CD4-positive, CD25-positive, alpha-beta regulatory T cell (primary cell): ENCODE measurements at regions not wholly inside any gene's neighbourhood (a gene's known extent, or its start where the extent isn't known, plus 50 kb on each side); places are given as distances from the start of the nearest gene placed in this dataset.

Experiments
- ATAC-seq, 2 donors: fragments of 150-1000 bp; cut with Tn5 transposase; one replicate each; pipeline ENCODE4 v1.10.0; 2021; ENCODE audit warnings: low read depth in 2 of 2, moderate number of reproducible peaks in 2 of 2, moderate library complexity in 1 of 2
- DNase-seq, 3 donors: peaks; one replicate each; pipeline versions ENCODE4 v3.0.0 to v3.0.0-alpha.2; 2012 to 2022; ENCODE audit warnings: mixed read lengths in 1 of 3
- H3K27ac ChIP-seq: one replicate; pipeline ENCODE4 v1.7.0; 2013; ENCODE audit warnings: mild to moderate bottlenecking, low read length; ENCODE audit not compliant: insufficient read depth, poor library complexity, severe bottlenecking
- H3K27me3 ChIP-seq: one replicate; pipeline ENCODE4 v1.7.0; 2013; ENCODE audit warnings: low read length; ENCODE audit not compliant: control insufficient read depth, insufficient read depth
- H3K36me3 ChIP-seq: one replicate; pipeline ENCODE4 v1.7.0; 2013; ENCODE audit warnings: mild to moderate bottlenecking, low read length, moderate library complexity; ENCODE audit not compliant: control insufficient read depth, insufficient read depth
- H3K4me1 ChIP-seq: 2 replicates; pipeline ENCODE4 v1.7.0; 2013; ENCODE audit warnings: mild to moderate bottlenecking, low read length; ENCODE audit not compliant: insufficient read depth, control insufficient read depth, poor library complexity, severe bottlenecking
- H3K4me3 ChIP-seq: one replicate; pipeline ENCODE4 v1.7.0; 2013; ENCODE audit warnings: low read depth, mild to moderate bottlenecking, low read length, moderate library complexity
- H3K9me3 ChIP-seq, 2 experiments: 1 replicate in 1 of 2; 2 replicates in 1 of 2; pipeline ENCODE4 v1.7.0; 2013; ENCODE audit warnings: low read length in 2 of 2, mild to moderate bottlenecking in 1 of 2, moderate library complexity in 1 of 2; ENCODE audit not compliant: control insufficient read depth in 2 of 2
- H3K27ac Mint-ChIP-seq, 3 donors: one replicate each; pipeline ENCODE4 v1.8.0; 2020 to 2022; ENCODE audit warnings: mild to moderate bottlenecking in 3 of 3, mixed read lengths in 3 of 3, moderate library complexity in 2 of 3
- H3K27me3 Mint-ChIP-seq: one replicate; pipeline ENCODE4 v1.8.0; 2022; ENCODE audit warnings: mild to moderate bottlenecking, mixed read lengths
- H3K36me3 Mint-ChIP-seq: one replicate; pipeline ENCODE4 v1.8.0; 2020; ENCODE audit warnings: mixed read lengths
- H3K4me1 Mint-ChIP-seq, 4 donors: one replicate each; pipeline ENCODE4 v1.8.0; 2020 to 2022; ENCODE audit warnings: mixed read lengths in 4 of 4, mild to moderate bottlenecking in 1 of 4
- H3K4me3 Mint-ChIP-seq, 4 donors: one replicate each; pipeline ENCODE4 v1.8.0; 2020 to 2022; ENCODE audit warnings: mild to moderate bottlenecking in 4 of 4, mixed read lengths in 4 of 4, moderate library complexity in 3 of 4
- H3K9me3 Mint-ChIP-seq, 7 donors: one replicate each; pipeline ENCODE4 v1.8.0; 2020 to 2022; ENCODE audit warnings: mixed read lengths in 7 of 7, mild to moderate bottlenecking in 3 of 7, moderate library complexity in 2 of 7

- ATAC-seq (no peak), DNase-seq (no peak)
- Histone ChIP-seq H3K27me3 (no peaks in the 10 kb centered on the region), H3K4me3 (no peak overlapping the region), H3K4me1 (no peaks in the 10 kb centered on the region), H3K9me3 (peaks cover 4 to 5% of the 10 kb centered on the region in 2 experiments), H3K36me3 (no peaks in the 10 kb centered on the region), H3K27ac (no peak overlapping the region)
- Mint-ChIP-seq H3K4me3 (no peak overlapping the region), H3K36me3 (no peaks in the 10 kb centered on the region), H3K4me1 (no peaks in the 10 kb centered on the region), H3K27me3 (no peaks in the 10 kb centered on the region), H3K9me3 (peaks cover 3 to 27% (median 7%) of the 10 kb centered on the region in 7 donors), H3K27ac (no peak overlapping the region)
Measured at GRCh38 chr18:39730606-39731005, 2165.0 kb upstream of the CELF4 start.

GRCh38 chr18:39724652-39725051 is 2159.1 kb upstream of the CELF4 start:
- DNase-seq: no peak
- H3K27ac Mint-ChIP-seq: no peak overlapping the region
- H3K36me3 Mint-ChIP-seq: no peaks in the 10 kb centered on the region
- H3K36me3 ChIP-seq: no peaks in the 10 kb centered on the region
- no peaks in the 10 kb centered on the region for H3K4me1 ChIP-seq
- no peaks in the 10 kb centered on the region for H3K27me3 Mint-ChIP-seq
- no peak overlapping the region for H3K4me3 Mint-ChIP-seq
- no peaks in the 10 kb centered on the region for H3K27me3 ChIP-seq
- no peaks in the 10 kb centered on the region for H3K4me1 Mint-ChIP-seq
- H3K4me3 ChIP-seq: no peak overlapping the region
- peaks cover 0 to 2% of the 10 kb centered on the region in 2 experiments for H3K9me3 ChIP-seq
- no peak for ATAC-seq
- no peak overlapping the region for H3K27ac ChIP-seq
- H3K9me3 Mint-ChIP-seq: peaks cover 1 to 10% (median 3%) of the 10 kb centered on the region in 7 donors

DNA sequence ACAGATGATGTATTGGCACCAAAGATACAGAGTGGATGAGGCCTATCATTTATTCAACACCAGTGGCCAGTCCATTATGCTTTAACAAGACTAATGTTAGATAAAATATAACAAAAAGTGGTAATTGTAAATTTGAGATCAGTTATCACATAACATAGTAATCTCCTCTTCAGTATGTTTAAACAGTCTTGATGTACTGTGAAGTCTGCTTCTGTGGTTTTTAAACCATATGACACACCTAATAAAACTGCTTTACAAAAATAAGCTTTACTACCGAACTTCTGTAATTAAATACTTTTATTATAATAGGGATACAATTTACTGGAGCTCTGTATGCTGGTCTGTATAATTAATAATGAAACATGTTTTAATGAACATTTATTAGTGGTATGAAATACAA is 2156.1 kb upstream of the CELF4 start:
- Histone ChIP-seq H3K27me3 (no peaks in the 10 kb centered on the region), H3K4me1 (no peaks in the 10 kb centered on the region), H3K4me3 (no peak overlapping the region), H3K9me3 (peaks cover 0 to 2% of the 10 kb centered on the region in 2 experiments), H3K36me3 (no peaks in the 10 kb centered on the region), H3K27ac (no peak overlapping the region)
- DNase-seq (no peak), ATAC-seq (no peak)
- no peaks in the 10 kb centered on the region for H3K27me3 Mint-ChIP-seq
- peaks cover 2 to 20% (median 4%) of the 10 kb centered on the region in 7 donors for H3K9me3 Mint-ChIP-seq
- H3K36me3 Mint-ChIP-seq: no peaks in the 10 kb centered on the region
- H3K4me3 Mint-ChIP-seq: no peak overlapping the region
- no peaks in the 10 kb centered on the region for H3K4me1 Mint-ChIP-seq
- H3K27ac Mint-ChIP-seq: no peak overlapping the region

GRCh38 chr18:39713961-39714360 is 2148.4 kb upstream of the CELF4 start:
- H3K9me3 Mint-ChIP-seq: peaks cover 0 to 21% (median 1%) of the 10 kb centered on the region in 7 donors
- Histone ChIP-seq H3K27ac (no peak overlapping the region), H3K4me1 (no peaks in the 10 kb centered on the region), H3K9me3 (peaks cover 0 to 4% of the 10 kb centered on the region in 2 experiments), H3K4me3 (no peak overlapping the region), H3K27me3 (no peaks in the 10 kb centered on the region), H3K36me3 (no peaks in the 10 kb centered on the region)
- ATAC-seq (no peak), DNase-seq (no peak)
- no peak overlapping the region for H3K27ac Mint-ChIP-seq
- H3K36me3 Mint-ChIP-seq: no peaks in the 10 kb centered on the region
- H3K4me1 Mint-ChIP-seq: no peaks in the 10 kb centered on the region
- no peak overlapping the region for H3K4me3 Mint-ChIP-seq
- H3K27me3 Mint-ChIP-seq: no peaks in the 10 kb centered on the region

DNA sequence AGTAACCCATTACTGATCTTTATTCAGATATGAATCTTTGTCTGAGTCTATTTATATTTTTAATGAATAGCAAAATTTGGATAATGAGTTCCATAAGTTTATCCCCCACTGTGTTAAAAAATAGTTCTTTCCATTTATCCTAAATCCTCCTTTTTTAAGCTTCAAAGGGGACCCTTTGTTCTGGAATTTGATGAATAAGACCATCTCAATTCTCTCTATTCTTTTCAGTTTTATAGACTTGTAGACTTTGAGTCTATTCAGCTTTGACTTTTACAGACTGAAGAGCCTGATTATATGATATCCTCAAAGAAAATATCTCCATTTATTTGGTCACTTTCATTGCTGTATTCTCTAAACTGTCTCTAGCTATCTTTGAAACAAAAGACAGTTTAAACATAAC is 2146.1 kb upstream of the CELF4 start:
- Mint-ChIP-seq H3K4me1 (no peaks in the 10 kb centered on the region), H3K27ac (no peak overlapping the region), H3K36me3 (no peaks in the 10 kb centered on the region), H3K4me3 (no peak overlapping the region), H3K27me3 (no peaks in the 10 kb centered on the region), H3K9me3 (peaks cover 0 to 18% (median 3%) of the 10 kb centered on the region in 7 donors)
- Histone ChIP-seq H3K27ac (no peak overlapping the region), H3K4me1 (no peaks in the 10 kb centered on the region), H3K27me3 (no peaks in the 10 kb centered on the region), H3K36me3 (no peaks in the 10 kb centered on the region), H3K9me3 (peaks cover 0 to 4% of the 10 kb centered on the region in 2 experiments), H3K4me3 (no peak overlapping the region)
- DNase-seq (no peak), ATAC-seq (no peak)

DNA sequence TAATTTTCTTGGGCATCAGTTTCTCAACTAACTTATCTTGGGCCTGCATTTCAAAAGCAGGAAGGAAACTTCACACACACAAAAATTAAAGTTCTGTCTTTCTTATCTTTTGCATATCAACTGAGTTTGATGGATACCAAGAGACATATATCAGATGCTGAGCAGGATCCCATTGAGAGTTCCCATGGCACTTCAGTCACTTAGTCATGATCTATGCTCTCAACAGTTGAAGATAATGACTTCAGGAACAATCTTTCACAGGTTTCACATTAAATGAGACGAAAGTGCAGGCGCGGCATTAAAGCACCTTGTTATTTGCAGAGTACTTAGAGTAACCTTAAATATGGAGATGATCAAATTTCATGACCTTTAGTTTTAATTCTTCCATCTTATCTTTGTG is 2139.8 kb upstream of the CELF4 start:
- no peaks in the 10 kb centered on the region for H3K4me1 Mint-ChIP-seq
- no peaks in the 10 kb centered on the region for H3K36me3 Mint-ChIP-seq
- H3K9me3 ChIP-seq: no peaks in the 10 kb centered on the region
- H3K27ac ChIP-seq: no peak overlapping the region
- no peak overlapping the region for H3K27ac Mint-ChIP-seq
- no peaks in the 10 kb centered on the region for H3K4me1 ChIP-seq
- H3K27me3 Mint-ChIP-seq: no peaks in the 10 kb centered on the region
- ATAC-seq: no peak
- peaks cover 3 to 39% (median 6%) of the 10 kb centered on the region in 7 donors for H3K9me3 Mint-ChIP-seq
- H3K36me3 ChIP-seq: no peaks in the 10 kb centered on the region
- H3K4me3 Mint-ChIP-seq: no peak overlapping the region
- H3K4me3 ChIP-seq: no peak overlapping the region
- no peaks in the 10 kb centered on the region for H3K27me3 ChIP-seq
- no peak for DNase-seq

GRCh38 chr18:39702888-39703287 is 2137.3 kb upstream of the CELF4 start:
- Mint-ChIP-seq H3K27ac (no peak overlapping the region), H3K36me3 (no peaks in the 10 kb centered on the region), H3K4me3 (peak overlapping the region in 1 of 4 donors; percentile 63), H3K27me3 (no peaks in the 10 kb centered on the region), H3K9me3 (peaks cover 5 to 35% (median 10%) of the 10 kb centered on the region in 7 donors), H3K4me1 (no peaks in the 10 kb centered on the region)
- DNase-seq: no peak
- no peaks in the 10 kb centered on the region for H3K27me3 ChIP-seq
- no peak overlapping the region for H3K27ac ChIP-seq
- H3K4me1 ChIP-seq: no peaks in the 10 kb centered on the region
- H3K4me3 ChIP-seq: no peak overlapping the region
- no peak for ATAC-seq
- no peaks in the 10 kb centered on the region for H3K36me3 ChIP-seq
- H3K9me3 ChIP-seq: no peaks in the 10 kb centered on the region

DNA sequence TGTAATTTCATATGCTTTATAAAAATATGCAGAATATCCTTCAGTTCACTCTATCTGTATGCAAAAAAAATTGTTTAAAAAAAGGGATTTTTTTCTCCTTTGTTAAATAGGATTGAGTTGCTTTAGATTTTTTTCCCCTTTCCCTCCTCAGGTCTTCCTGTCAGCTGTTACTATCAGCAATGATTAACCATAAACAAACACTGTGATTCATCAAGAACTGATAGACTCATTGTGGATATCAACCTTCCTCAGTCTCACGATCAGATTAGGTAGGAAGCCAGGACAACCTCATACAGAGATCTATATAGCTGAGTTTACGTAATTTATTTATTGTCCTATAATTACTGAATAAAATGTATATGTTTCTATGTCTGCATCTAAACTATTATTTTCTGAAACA is 2136.2 kb upstream of the CELF4 start:
- no peak for DNase-seq
- Histone ChIP-seq H3K36me3 (no peaks in the 10 kb centered on the region), H3K4me3 (no peak overlapping the region), H3K4me1 (no peaks in the 10 kb centered on the region), H3K27ac (no peak overlapping the region), H3K9me3 (no peaks in the 10 kb centered on the region), H3K27me3 (no peaks in the 10 kb centered on the region)
- Mint-ChIP-seq H3K9me3 (peaks cover 5 to 35% (median 10%) of the 10 kb centered on the region in 7 donors), H3K4me3 (no peak overlapping the region), H3K4me1 (no peaks in the 10 kb centered on the region), H3K36me3 (no peaks in the 10 kb centered on the region), H3K27ac (no peak overlapping the region), H3K27me3 (no peaks in the 10 kb centered on the region)
- no peak for ATAC-seq
